Activated naive CD8-positive, alpha-beta T cell treated with anti-CD3 and anti-CD28 coated beads, Interleukin-2, amount 50 U/mL, for 24 hours (primary cell): ENCODE measurements at regions not wholly inside any gene's neighbourhood (a gene's known extent, or its start where the extent isn't known, plus 50 kb on each side); places are given as distances from the start of the nearest gene placed in this dataset.

Experiments used
- ATAC-seq: fragments of 150-1000 bp; cut with Tn5 transposase; one replicate; pipeline ENCODE4 v1.10.0; 2021
- DNase-seq: peaks from one replicate; pipeline ENCODE4 v3.0.0; 2021
- H3K27ac Mint-ChIP-seq: one replicate; pipeline ENCODE4 v1.8.0; 2021; ENCODE audit warnings: mild to moderate bottlenecking, mixed read lengths
- H3K27me3 Mint-ChIP-seq: one replicate; pipeline ENCODE4 v1.8.0; 2021; ENCODE audit warnings: mixed read lengths
- H3K36me3 Mint-ChIP-seq: one replicate; pipeline ENCODE4 v1.8.0; 2021; ENCODE audit warnings: low read depth, mixed read lengths
- H3K4me1 Mint-ChIP-seq: one replicate; pipeline ENCODE4 v1.8.0; 2021; ENCODE audit warnings: mixed read lengths
- H3K4me3 Mint-ChIP-seq: one replicate; pipeline ENCODE4 v1.8.0; 2021; ENCODE audit warnings: mild to moderate bottlenecking, moderate library complexity, mixed read lengths
- H3K9me3 Mint-ChIP-seq: one replicate; pipeline ENCODE4 v1.8.0; 2021; ENCODE audit warnings: mixed read lengths

GRCh38 chr2:128984081-128984480, 665.4 kb upstream of the HS6ST1 start:
- Mint-ChIP-seq H3K27ac (no peak overlapping the region), H3K9me3 (no peaks in the 10 kb centered on the region), H3K36me3 (no peaks in the 10 kb centered on the region), H3K27me3 (no peaks in the 10 kb centered on the region), H3K4me1 (no peaks in the 10 kb centered on the region), H3K4me3 (no peak overlapping the region)
- no peak for DNase-seq
- ATAC-seq: no peak

GRCh38 chr2:128984855-128985254, 666.2 kb upstream of the HS6ST1 start:
- Mint-ChIP-seq H3K36me3 (no peaks in the 10 kb centered on the region), H3K27ac (no peak overlapping the region), H3K9me3 (no peaks in the 10 kb centered on the region), H3K27me3 (no peaks in the 10 kb centered on the region), H3K4me1 (no peaks in the 10 kb centered on the region), H3K4me3 (no peak overlapping the region)
- DNase-seq: no peak
- no peak for ATAC-seq

GRCh38 chr2:128986026-128986715, 667.5 kb upstream of the HS6ST1 start:
- ATAC-seq (no peak), DNase-seq (no peak)
- Mint-ChIP-seq H3K27me3 (no peaks in the 10 kb centered on the region), H3K36me3 (no peaks in the 10 kb centered on the region), H3K9me3 (no peaks in the 10 kb centered on the region), H3K4me3 (no peak overlapping the region), H3K27ac (no peak overlapping the region), H3K4me1 (no peaks in the 10 kb centered on the region)

GRCh38 chr2:128986867-128987268, 668.2 kb upstream of the HS6ST1 start:
- Mint-ChIP-seq H3K9me3 (no peaks in the 10 kb centered on the region), H3K4me1 (no peaks in the 10 kb centered on the region), H3K27me3 (no peaks in the 10 kb centered on the region), H3K27ac (no peak overlapping the region), H3K4me3 (no peak overlapping the region), H3K36me3 (no peaks in the 10 kb centered on the region)
- DNase-seq (no peak), ATAC-seq (no peak)

GRCh38 chr2:128988326-128988725, 669.7 kb upstream of the HS6ST1 start:
- Mint-ChIP-seq H3K36me3 (no peaks in the 10 kb centered on the region), H3K4me3 (no peak overlapping the region), H3K9me3 (no peaks in the 10 kb centered on the region), H3K4me1 (no peaks in the 10 kb centered on the region), H3K27ac (no peak overlapping the region), H3K27me3 (no peaks in the 10 kb centered on the region)
- no peak for ATAC-seq
- DNase-seq: no peak

- no peak for DNase-seq
- no peaks in the 10 kb centered on the region for H3K27me3 Mint-ChIP-seq
- no peaks in the 10 kb centered on the region for H3K4me1 Mint-ChIP-seq
- no peaks in the 10 kb centered on the region for H3K9me3 Mint-ChIP-seq
- ATAC-seq: no peak
- H3K4me3 Mint-ChIP-seq: no peak overlapping the region
- H3K36me3 Mint-ChIP-seq: no peaks in the 10 kb centered on the region
- H3K27ac Mint-ChIP-seq: no peak overlapping the region
These were observed 670.3 kb upstream of the HS6ST1 start for GRCh38 chr2:128988967-128989366.

- Mint-ChIP-seq H3K36me3 (no peaks in the 10 kb centered on the region), H3K27me3 (peaks cover 5% of the 10 kb centered on the region), H3K9me3 (no peaks in the 10 kb centered on the region), H3K4me3 (no peak overlapping the region), H3K27ac (no peak overlapping the region), H3K4me1 (no peaks in the 10 kb centered on the region)
- DNase-seq (no peak), ATAC-seq (no peak)
These were observed 676.4 kb upstream of the HS6ST1 start for GRCh38 chr2:128995086-128995485.

GRCh38 chr2:128996078-128996477, 677.4 kb upstream of the HS6ST1 start:
- H3K36me3 Mint-ChIP-seq: no peaks in the 10 kb centered on the region
- no peak overlapping the region for H3K4me3 Mint-ChIP-seq
- ATAC-seq: no peak
- H3K27me3 Mint-ChIP-seq: peaks cover 5% of the 10 kb centered on the region
- no peaks in the 10 kb centered on the region for H3K9me3 Mint-ChIP-seq
- no peak for DNase-seq
- no peaks in the 10 kb centered on the region for H3K4me1 Mint-ChIP-seq
- no peak overlapping the region for H3K27ac Mint-ChIP-seq

- Mint-ChIP-seq H3K36me3 (no peaks in the 10 kb centered on the region), H3K4me1 (no peaks in the 10 kb centered on the region), H3K27ac (no peak overlapping the region), H3K9me3 (no peaks in the 10 kb centered on the region), H3K4me3 (no peak overlapping the region), H3K27me3 (peaks cover 5% of the 10 kb centered on the region)
- no peak for DNase-seq
- ATAC-seq: no peak
These were observed 678.6 kb upstream of the HS6ST1 start for GRCh38 chr2:128997166-128997866.

GRCh38 chr2:129001926-129002325, 683.3 kb upstream of the HS6ST1 start:
- no peaks in the 10 kb centered on the region for H3K9me3 Mint-ChIP-seq
- H3K4me3 Mint-ChIP-seq: no peak overlapping the region
- no peak for ATAC-seq
- H3K27ac Mint-ChIP-seq: no peak overlapping the region
- H3K36me3 Mint-ChIP-seq: no peaks in the 10 kb centered on the region
- H3K27me3 Mint-ChIP-seq: peaks cover 5% of the 10 kb centered on the region
- H3K4me1 Mint-ChIP-seq: no peaks in the 10 kb centered on the region
- DNase-seq: no peak

GRCh38 chr2:129002751-129003150, 684.1 kb upstream of the HS6ST1 start:
- no peak overlapping the region for H3K4me3 Mint-ChIP-seq
- H3K4me1 Mint-ChIP-seq: no peaks in the 10 kb centered on the region
- peaks cover 5% of the 10 kb centered on the region for H3K27me3 Mint-ChIP-seq
- DNase-seq (no peak), ATAC-seq (no peak)
- H3K36me3 Mint-ChIP-seq: no peaks in the 10 kb centered on the region
- no peaks in the 10 kb centered on the region for H3K9me3 Mint-ChIP-seq
- no peak overlapping the region for H3K27ac Mint-ChIP-seq

- no peaks in the 10 kb centered on the region for H3K9me3 Mint-ChIP-seq
- no peak for ATAC-seq
- H3K4me1 Mint-ChIP-seq: no peaks in the 10 kb centered on the region
- DNase-seq: no peak
- H3K4me3 Mint-ChIP-seq: no peak overlapping the region
- no peaks in the 10 kb centered on the region for H3K36me3 Mint-ChIP-seq
- H3K27ac Mint-ChIP-seq: no peak overlapping the region
- peaks cover 2% of the 10 kb centered on the region for H3K27me3 Mint-ChIP-seq
These were observed 685.8 kb upstream of the HS6ST1 start for GRCh38 chr2:129004485-129004884.

GRCh38 chr2:129004940-129005490, 686.3 kb upstream of the HS6ST1 start:
- ATAC-seq (no peak), DNase-seq (no peak)
- Mint-ChIP-seq H3K36me3 (no peaks in the 10 kb centered on the region), H3K9me3 (no peaks in the 10 kb centered on the region), H3K27ac (no peak overlapping the region), H3K4me3 (no peak overlapping the region), H3K27me3 (no peaks in the 10 kb centered on the region), H3K4me1 (no peaks in the 10 kb centered on the region)

GRCh38 chr2:129006135-129006886, 687.6 kb upstream of the HS6ST1 start:
- H3K36me3 Mint-ChIP-seq: no peaks in the 10 kb centered on the region
- ATAC-seq: no peak
- H3K4me1 Mint-ChIP-seq: no peaks in the 10 kb centered on the region
- no peak overlapping the region for H3K4me3 Mint-ChIP-seq
- H3K27me3 Mint-ChIP-seq: no peaks in the 10 kb centered on the region
- no peaks in the 10 kb centered on the region for H3K9me3 Mint-ChIP-seq
- H3K27ac Mint-ChIP-seq: no peak overlapping the region
- no peak for DNase-seq

- no peaks in the 10 kb centered on the region for H3K4me1 Mint-ChIP-seq
- ATAC-seq (no peak), DNase-seq (no peak)
- no peaks in the 10 kb centered on the region for H3K9me3 Mint-ChIP-seq
- H3K4me3 Mint-ChIP-seq: no peak overlapping the region
- H3K27me3 Mint-ChIP-seq: no peaks in the 10 kb centered on the region
- H3K36me3 Mint-ChIP-seq: no peaks in the 10 kb centered on the region
- H3K27ac Mint-ChIP-seq: no peak overlapping the region
These were observed 688.2 kb upstream of the HS6ST1 start for GRCh38 chr2:129006901-129007300.
